IMR-90 (cell line): ENCODE measurements at regions not wholly inside any gene's neighbourhood (a gene's known extent, or its start where the extent isn't known, plus 50 kb on each side); places are given as distances from the start of the nearest gene placed in this dataset.

Experiments
- ATAC-seq: fragments of 200-7000 bp; cut with Tn5 transposase; 2 replicates; pipeline ENCODE4 v1.9.1; 2020; ENCODE audit warnings: low read depth, mild to moderate bottlenecking, moderate library complexity
- BruUV-seq: library from RNA; stranded (reverse); fragments of 400-500 nt; replicated peaks from 2 replicates; lab custom pipeline; 2021; lab: Mats Ljungman, UMichigan
- CTCF ChIA-PET: fragments of 300-600 bp; formaldehyde crosslinking; extraction: SDS; loops from one replicate; lab custom pipeline; 2021; ENCODE audit warnings: antibody characterized with exemption; lab: Yijun Ruan, JAX
- POLR2A ChIA-PET: fragments of 300-600 bp; sonication (Branson Sonifier 250); formaldehyde crosslinking; loops from one replicate; lab custom pipeline; 2022; ENCODE audit warnings: antibody characterized with exemption; ENCODE audit not compliant: unreplicated experiment; lab: Charles Lee
- DNase-seq: peaks from one replicate; pipeline ENCODE4 v3.0.0; 2013
- H2AFZ ChIP-seq: replicated peaks from 2 replicates; pipeline ENCODE3; 2013; ENCODE audit warnings: low read length, mild to moderate bottlenecking; ENCODE audit not compliant: poor library complexity
- H2AK5ac ChIP-seq: 2 replicates; pipeline ENCODE4 v1.6.1; 2013; ENCODE audit warnings: low read depth, low read length, inconsistent platforms
- H2AK9ac ChIP-seq: replicated peaks from 2 replicates; pipeline ENCODE3; 2013; ENCODE audit warnings: mild to moderate bottlenecking, low read depth, low read length, moderate library complexity; ENCODE audit not compliant: poor library complexity
- H2BK120ac ChIP-seq: 2 replicates; pipeline ENCODE4 v1.6.1; 2013; ENCODE audit warnings: low read depth, low read length, inconsistent platforms
- H2BK15ac ChIP-seq: 3 replicates; pipeline ENCODE4 v1.6.1; 2013; ENCODE audit warnings: low read depth, low read length, inconsistent platforms
- H2BK20ac ChIP-seq: 2 replicates; pipeline ENCODE4 v1.6.1; 2013; ENCODE audit warnings: low read depth, mild to moderate bottlenecking, inconsistent platforms, low read length, moderate library complexity
- H2BK5ac ChIP-seq: 2 replicates; pipeline ENCODE4 v1.6.1; 2013; ENCODE audit warnings: mild to moderate bottlenecking, low read depth, low read length, inconsistent platforms; ENCODE audit not compliant: poor library complexity, severe bottlenecking
- H3K14ac ChIP-seq: replicated peaks from 2 replicates; pipeline ENCODE4 v1.6.1; 2013; ENCODE audit warnings: low read depth, low read length, inconsistent platforms
- H3K18ac ChIP-seq: 2 replicates; pipeline ENCODE4 v1.6.1; 2013; ENCODE audit warnings: low read depth, low read length, control low read depth
- H3K23ac ChIP-seq: 2 replicates; pipeline ENCODE4 v1.6.1; 2013; ENCODE audit warnings: low read depth, low read length, inconsistent platforms
- H3K27ac ChIP-seq: 2 replicates; pipeline ENCODE4 v1.5.1; 2013; ENCODE audit warnings: mild to moderate bottlenecking, control low read depth, low read length; ENCODE audit not compliant: insufficient read depth
- H3K27me3 ChIP-seq: 2 replicates; pipeline ENCODE4 v1.6.1; 2013; ENCODE audit warnings: low read length; ENCODE audit not compliant: control insufficient read depth, insufficient read depth
- H3K36me3 ChIP-seq: 2 replicates; pipeline ENCODE4 v1.6.1; 2013; ENCODE audit warnings: low read length, mixed read lengths; ENCODE audit not compliant: control insufficient read depth, insufficient read depth
- H3K4ac ChIP-seq: 2 replicates; pipeline ENCODE4 v1.6.1; 2013; ENCODE audit warnings: low read depth, low read length, inconsistent platforms
- H3K4me1 ChIP-seq: 2 replicates; pipeline ENCODE4 v1.6.1; 2013; ENCODE audit warnings: low read length, mixed read lengths; ENCODE audit not compliant: control insufficient read depth, insufficient read depth
- H3K4me2 ChIP-seq: 2 replicates; pipeline ENCODE4 v1.6.1; 2013; ENCODE audit warnings: low read depth, mild to moderate bottlenecking, control low read depth, low read length, moderate library complexity
- H3K4me3 ChIP-seq: 2 replicates; pipeline ENCODE4 v1.5.1; 2013; ENCODE audit warnings: low read depth, mild to moderate bottlenecking, control low read depth, low read length, moderate library complexity; ENCODE audit not compliant: insufficient read depth
- H3K56ac ChIP-seq: 2 replicates; pipeline ENCODE4 v1.6.1; 2013; ENCODE audit warnings: low read length, inconsistent platforms; ENCODE audit not compliant: insufficient read depth; ENCODE audit errors: extremely low read depth
- H3K79me1 ChIP-seq, 2 experiments: 2 replicates each; pipeline ENCODE4 v1.6.1; 2013; ENCODE audit warnings: low read length in 2 of 2, inconsistent platforms in 1 of 2, low read depth in 1 of 2
- H3K9ac ChIP-seq: 2 replicates; pipeline ENCODE4 v1.6.1; 2013; ENCODE audit warnings: low read depth, low read length, control low read depth
- H3K9me1 ChIP-seq: 2 replicates; pipeline ENCODE4 v1.6.1; 2013; ENCODE audit warnings: low read length, inconsistent platforms; ENCODE audit not compliant: insufficient read depth
- H3K9me3 ChIP-seq: 2 replicates; pipeline ENCODE4 v1.6.1; 2013; ENCODE audit warnings: low read length; ENCODE audit not compliant: control insufficient read depth, insufficient read depth
- H4K20me1 ChIP-seq: 2 replicates; pipeline ENCODE4 v1.6.1; 2013; ENCODE audit warnings: low read length, inconsistent platforms; ENCODE audit not compliant: insufficient read depth
- H4K5ac ChIP-seq: 2 replicates; pipeline ENCODE4 v1.6.1; 2013; ENCODE audit warnings: mild to moderate bottlenecking, low read depth, low read length, control low read depth
- H4K8ac ChIP-seq, 2 experiments: 2 replicates each; pipeline ENCODE4 v1.6.1; 2013; ENCODE audit warnings: low read depth in 2 of 2, low read length in 2 of 2, control low read depth in 1 of 2, inconsistent platforms in 1 of 2
- H4K91ac ChIP-seq: 2 replicates; pipeline ENCODE4 v1.6.1; 2013; ENCODE audit warnings: low read depth, low read length, inconsistent platforms; ENCODE audit not compliant: insufficient read depth
- ELK1 ChIP-seq: fragments of 150-350 bp; IDR thresholded peaks from 2 replicates; pipeline ENCODE4 v1.6.1; 2016; ENCODE audit warnings: low read depth, mild to moderate bottlenecking, low read length, moderate library complexity, borderline replicate concordance
- FOS ChIP-seq: fragments of 150-350 bp; IDR thresholded peaks from 2 replicates; pipeline ENCODE4 v1.6.1; 2016; ENCODE audit warnings: low read depth, low read length
- POLR2A ChIP-seq: IDR thresholded peaks from 2 replicates; pipeline ENCODE4 v1.6.1; 2012; ENCODE audit warnings: mild to moderate bottlenecking, low read depth, low read length
- RFX5 ChIP-seq: IDR thresholded peaks from 2 replicates; pipeline ENCODE4 v1.8.0; 2012; ENCODE audit warnings: low read depth, mild to moderate bottlenecking, low read length, moderate library complexity
- WGBS, 2 experiments: methylation state at CpG; one replicate each; pipeline versions ENCODE4 v1.1.5 to v1.1.7; 2013; ENCODE audit warnings: missing lambda C conversion rate in 2 of 2; ENCODE audit not compliant: insufficient read length in 1 of 2; ENCODE audit errors: extremely low coverage in 2 of 2; 5-methylcytosine and 5-hydroxymethylcytosine counted together
- dilution Hi-C: fragments of 300-500 bp; cut with HindIII; formaldehyde crosslinking; loops from one replicate; pipeline ENCODE4 v1.14.3; 2018; ENCODE audit warnings: low sequenced_read_pairs; ENCODE audit not compliant: unreplicated experiment
- in situ Hi-C: fragments of 300-500 bp; cut with MboI; formaldehyde crosslinking; loops from 3 replicates; pipeline ENCODE4 v1.14.3; 2019; ENCODE audit warnings: low sequenced_read_pairs, inconsistent platforms, mixed read lengths
- intact Hi-C: fragments of 100-400 bp; cut with micrococcal nuclease; formaldehyde crosslinking; loops from 2 replicates; pipeline ENCODE4 v1.10.0; 2022
- TF ChIP-seq, protein P1 (sequence below): conservative IDR thresholded peaks from 2 replicates; pipeline ENCODE4 v1.5.1; 2012; ENCODE audit warnings: mild to moderate bottlenecking, low read depth, low read length, improper control_type of control experiment

GRCh38 chr5:108619815-108620214, 127.9 kb upstream of the FER start:
- 97% methylated on average over 5 of the region's 10 CpGs; no CpG with 5 or more reads in 1 of the 2 experiments for WGBS, 2 experiments
- Histone ChIP-seq H2BK120ac (no peak overlapping the region), H3K14ac (no peak overlapping the region), H3K9me1 (no peaks in the 10 kb centered on the region), H3K4me3 (no peak overlapping the region), H3K36me3 (no peaks in the 10 kb centered on the region), H2AK9ac (no peak overlapping the region), H3K23ac (no peak overlapping the region), H3K4me1 (no peaks in the 10 kb centered on the region), H4K8ac (no peak overlapping the region), H2AFZ (no peak overlapping the region), H2BK20ac (no peak overlapping the region), H3K27ac (no peak overlapping the region), H2BK15ac (no peak overlapping the region), H2BK5ac (no peak overlapping the region), H2AK5ac (no peak overlapping the region), H4K5ac (no peak overlapping the region), H3K79me1 (no peaks in the 10 kb centered on the region), H4K20me1 (no peaks in the 10 kb centered on the region), H3K27me3 (no peaks in the 10 kb centered on the region; the same call in 1 of the 2 replicates), H3K9me3 (no peaks in the 10 kb centered on the region), H3K56ac (no peak overlapping the region), H4K91ac (no peak overlapping the region), H3K9ac (no peak overlapping the region), H3K4ac (no peak overlapping the region), H3K18ac (no peak overlapping the region), H3K4me2 (no peak overlapping the region)
- POLR2A ChIA-PET, result no interaction called here
- ATAC-seq (no peak), DNase-seq (no peak)
- intact Hi-C loops, result no loop called here
- TF ChIP-seq, protein P1, sequence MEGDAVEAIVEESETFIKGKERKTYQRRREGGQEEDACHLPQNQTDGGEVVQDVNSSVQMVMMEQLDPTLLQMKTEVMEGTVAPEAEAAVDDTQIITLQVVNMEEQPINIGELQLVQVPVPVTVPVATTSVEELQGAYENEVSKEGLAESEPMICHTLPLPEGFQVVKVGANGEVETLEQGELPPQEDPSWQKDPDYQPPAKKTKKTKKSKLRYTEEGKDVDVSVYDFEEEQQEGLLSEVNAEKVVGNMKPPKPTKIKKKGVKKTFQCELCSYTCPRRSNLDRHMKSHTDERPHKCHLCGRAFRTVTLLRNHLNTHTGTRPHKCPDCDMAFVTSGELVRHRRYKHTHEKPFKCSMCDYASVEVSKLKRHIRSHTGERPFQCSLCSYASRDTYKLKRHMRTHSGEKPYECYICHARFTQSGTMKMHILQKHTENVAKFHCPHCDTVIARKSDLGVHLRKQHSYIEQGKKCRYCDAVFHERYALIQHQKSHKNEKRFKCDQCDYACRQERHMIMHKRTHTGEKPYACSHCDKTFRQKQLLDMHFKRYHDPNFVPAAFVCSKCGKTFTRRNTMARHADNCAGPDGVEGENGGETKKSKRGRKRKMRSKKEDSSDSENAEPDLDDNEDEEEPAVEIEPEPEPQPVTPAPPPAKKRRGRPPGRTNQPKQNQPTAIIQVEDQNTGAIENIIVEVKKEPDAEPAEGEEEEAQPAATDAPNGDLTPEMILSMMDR, result no peak
- no peak for TF ChIP-seq ELK1
- no peak for TF ChIP-seq RFX5
- no peak for TF ChIP-seq FOS
- no peak for TF ChIP-seq POLR2A
- in situ Hi-C loops, result no loop called here
- dilution Hi-C loops, result no loop called here
- BruUV-seq, result no TSS peak
- CTCF ChIA-PET, result no interaction called here
